Renal cortex interstitium (tissue), 11 donors: ENCODE measurements at regions not wholly inside any gene's neighbourhood (a gene's known extent, or its start where the extent isn't known, plus 50 kb on each side); places are given as distances from the start of the nearest gene placed in this dataset.
"Not testable (repeated sequence)": the region's sequence is repeated elsewhere in the genome, so short reads cannot be mapped to it uniquely, and the experiment has no call there.

ENCODE experiments used
- DNase-seq, 11 donors: peaks; one replicate each; pipeline ENCODE4 v3.0.0-alpha.2; 2013; ENCODE audit warnings: low read depth in 9 of 11, low spot score in 4 of 11; ENCODE audit errors: extremely low read depth in 1 of 11

DNA sequence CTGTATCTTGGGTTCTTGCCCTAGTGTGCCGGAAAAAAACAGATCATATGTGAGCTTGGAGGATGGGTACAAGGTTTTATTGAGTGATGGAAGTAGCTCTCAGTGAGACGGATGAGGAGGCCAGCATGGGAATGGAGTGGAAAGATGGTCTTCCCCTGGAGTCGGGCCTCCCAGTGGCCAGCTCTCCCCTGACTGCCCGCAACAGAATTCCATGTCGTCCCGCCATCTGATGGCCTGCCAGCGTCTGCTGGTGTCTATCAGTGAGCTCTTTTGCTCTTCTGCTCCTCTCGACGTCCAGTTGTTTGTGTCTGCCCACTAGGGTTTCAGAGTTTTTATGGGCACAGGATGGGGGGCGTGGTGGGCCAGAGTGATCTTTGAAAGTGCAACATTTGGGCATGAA is 315.2 kb upstream of the BRINP3 start:
- no peak for DNase-seq

DNA sequence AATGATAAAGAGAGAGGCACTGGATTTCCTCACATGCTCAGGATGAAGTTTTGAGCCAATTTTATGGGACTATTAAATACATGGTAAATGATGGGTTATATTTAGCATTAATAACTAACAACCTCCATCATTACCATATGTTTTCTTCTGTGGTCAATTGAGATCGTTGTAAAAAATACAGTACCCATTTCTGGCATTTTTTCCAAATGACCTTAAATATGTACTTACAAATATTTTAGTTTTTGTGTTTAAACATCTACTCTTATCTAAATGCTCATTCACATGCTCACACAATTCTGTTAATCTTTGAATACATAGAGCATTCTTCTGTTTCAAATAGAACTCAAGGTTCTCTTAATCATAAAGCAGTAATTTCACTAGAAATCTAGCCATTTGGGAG is 330.0 kb upstream of the BRINP3 start:
- no peak for DNase-seq

DNA sequence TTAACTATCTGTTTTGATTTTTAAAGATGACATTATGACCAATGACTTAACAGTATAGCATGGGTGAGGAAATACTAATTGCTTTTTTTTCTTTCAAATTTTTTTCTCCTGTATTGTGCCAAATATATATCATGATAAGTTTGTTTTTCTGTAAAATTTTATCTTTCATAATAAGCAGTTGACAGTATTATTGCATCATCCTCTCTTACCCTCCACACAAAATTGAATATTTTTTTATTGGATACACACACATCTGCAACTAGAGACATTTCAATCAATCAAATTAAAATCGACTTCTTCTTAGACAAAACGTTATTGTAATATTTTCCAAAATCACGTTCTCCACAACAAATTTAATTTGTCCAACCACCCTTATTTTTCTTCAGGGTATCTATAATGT is 330.4 kb upstream of the BRINP3 start:
- DNase-seq: no peak

DNA sequence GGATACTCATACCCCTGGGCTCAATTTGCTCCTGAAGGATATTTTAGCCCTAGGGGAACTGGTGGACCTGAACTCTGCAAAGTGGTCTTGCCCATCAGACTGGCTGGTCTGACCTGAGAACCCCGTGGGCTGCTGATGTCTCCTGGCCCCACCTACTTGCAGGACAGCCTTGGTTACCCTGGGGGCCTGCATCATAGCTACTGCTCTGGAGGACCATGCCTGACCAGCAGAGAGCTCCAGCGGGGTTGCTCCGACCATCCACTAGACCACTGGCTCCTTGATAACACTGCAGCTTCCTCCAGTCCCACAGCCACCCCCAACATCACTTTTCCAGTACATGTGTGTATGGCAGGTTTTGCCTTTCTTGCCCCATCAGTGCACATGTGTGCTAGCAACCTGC is 331.6 kb upstream of the BRINP3 start:
- DNase-seq: no peak

DNA sequence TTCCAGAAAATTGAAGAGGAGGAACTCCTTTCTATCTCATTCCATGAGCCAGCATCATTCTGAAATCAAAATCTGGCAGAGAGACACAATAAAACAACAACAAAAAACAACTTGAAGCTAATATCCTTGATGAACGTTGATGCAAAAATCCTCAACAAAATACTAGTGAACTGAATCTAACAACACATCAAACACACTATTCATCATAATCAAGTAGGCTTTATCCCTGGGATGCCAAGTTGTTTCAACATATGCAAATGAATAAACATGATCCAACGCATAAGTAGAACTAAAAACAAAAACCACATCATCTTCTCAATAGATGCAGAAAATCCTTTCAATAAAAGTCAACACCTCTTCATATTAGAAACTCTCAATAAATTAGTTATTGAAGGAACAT is 335.3 kb upstream of the BRINP3 start:
- DNase-seq: no peak

DNA sequence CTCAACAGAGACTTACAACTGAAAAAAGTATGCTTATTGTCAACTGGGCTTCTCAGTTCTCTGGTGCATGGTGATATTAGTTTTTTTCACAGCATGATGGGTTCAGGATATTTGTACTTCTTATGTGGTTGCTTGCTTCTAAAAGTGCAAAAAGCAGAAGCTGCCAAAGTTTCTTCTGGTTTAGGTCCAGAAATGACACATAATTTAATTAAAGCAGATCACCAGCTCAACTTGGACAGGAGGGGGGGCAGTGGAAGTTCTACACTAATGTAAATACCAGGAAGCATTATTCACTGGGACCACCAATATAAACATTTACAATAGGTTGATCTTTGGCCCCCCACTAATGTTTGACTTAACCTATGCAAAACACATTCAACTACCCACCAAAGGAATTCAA is 354.8 kb upstream of the BRINP3 start:
- peak in 1 of 11 donors; percentile 2 for DNase-seq

DNA sequence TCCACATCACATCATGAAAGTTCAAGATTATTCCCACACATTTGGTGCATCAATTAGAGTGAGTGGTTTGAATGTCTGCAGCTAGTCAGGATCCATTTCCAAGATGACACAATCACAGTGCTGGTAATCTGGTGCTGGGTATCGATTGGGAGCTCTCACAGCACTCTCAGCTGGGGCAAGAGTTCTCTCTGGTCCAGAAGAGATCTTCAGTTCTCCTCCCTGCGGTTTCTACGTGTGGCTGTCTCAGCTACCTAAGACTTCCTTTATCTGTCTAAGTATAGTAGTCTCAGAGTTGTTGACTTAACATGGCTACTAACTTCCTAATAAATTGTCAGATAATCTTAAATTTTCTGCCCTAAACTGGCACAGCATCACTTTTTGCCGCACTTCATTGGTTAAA is 358.0 kb upstream of the BRINP3 start:
- no peak for DNase-seq

DNA sequence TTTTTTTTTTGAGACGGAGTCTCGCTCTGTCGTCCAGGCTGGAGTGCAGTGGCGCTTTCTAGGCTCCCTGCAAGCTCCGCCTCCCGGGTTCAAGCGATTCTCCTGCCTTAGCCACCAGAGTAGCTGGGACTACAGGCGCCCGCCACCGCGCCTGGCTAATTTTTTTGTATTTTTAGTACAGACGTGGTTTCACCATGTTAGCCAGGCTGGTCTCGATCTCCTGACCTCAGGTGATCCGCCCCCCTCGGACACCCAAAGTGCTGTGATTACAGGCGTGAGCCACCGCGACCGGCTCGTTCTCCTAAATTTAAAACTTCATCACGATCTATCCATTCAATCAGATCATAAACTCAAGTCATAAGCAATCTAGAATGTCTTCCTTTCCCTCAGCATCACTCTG is 359.5 kb upstream of the BRINP3 start:
- DNase-seq: not testable (repeated sequence)

DNA sequence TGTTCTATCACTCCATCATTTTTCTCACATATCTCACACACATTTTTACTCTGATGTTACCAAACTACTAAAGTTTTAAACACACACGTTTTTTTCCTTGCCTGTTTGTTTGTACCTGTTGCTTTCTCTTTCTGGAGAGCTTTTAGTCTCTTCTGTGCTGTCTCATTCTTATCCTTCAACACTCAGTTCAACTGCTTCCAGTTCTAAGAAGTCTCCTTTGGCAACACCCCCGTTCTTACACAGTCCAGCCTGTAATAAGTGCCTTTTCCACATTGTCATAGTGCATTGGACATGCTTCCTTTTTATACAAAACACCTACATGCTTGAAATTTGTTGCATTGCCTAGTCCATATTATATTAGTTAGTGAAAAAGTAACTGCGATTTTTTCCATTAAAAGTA is 360.2 kb upstream of the BRINP3 start:
- no peak for DNase-seq

DNA sequence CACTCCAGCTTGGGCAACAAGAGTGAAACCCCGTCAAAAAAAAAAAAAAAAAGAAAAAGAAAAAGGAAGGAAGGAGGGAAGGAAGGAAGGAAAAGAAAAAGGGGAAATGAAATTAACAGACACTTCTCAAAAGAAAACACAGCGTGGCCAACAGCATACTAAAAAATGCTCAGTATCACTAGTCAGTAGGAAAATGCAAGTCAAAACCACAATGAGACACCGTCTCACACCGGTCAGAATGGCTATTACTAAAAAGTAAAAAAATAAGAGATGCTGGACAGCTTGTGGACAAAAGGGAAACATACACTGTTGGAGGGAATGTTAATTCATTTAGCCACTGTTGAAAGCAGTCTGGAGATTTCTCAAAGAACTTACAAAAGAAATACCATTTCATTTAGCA is 369.5 kb upstream of the BRINP3 start:
- DNase-seq: no peak

DNA sequence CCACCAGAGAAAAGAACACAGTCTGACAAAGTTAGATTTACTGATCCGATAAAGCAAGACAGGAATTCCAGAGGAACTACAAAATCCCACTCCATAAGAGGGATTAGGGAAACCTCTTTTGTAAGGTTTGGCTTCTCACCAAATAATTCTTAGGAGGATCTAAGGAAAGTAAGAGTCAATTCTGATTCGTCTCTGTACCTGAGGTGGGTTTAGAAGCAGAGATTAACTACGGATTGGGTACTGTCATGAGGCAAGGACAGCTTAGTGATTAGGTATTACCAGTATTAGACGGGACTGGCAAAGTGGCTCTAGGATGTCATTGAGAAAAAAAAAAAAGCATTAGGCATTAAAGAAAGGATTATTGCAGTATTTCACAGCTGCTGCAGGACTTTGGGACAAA is 371.7 kb upstream of the BRINP3 start:
- no peak for DNase-seq

DNA sequence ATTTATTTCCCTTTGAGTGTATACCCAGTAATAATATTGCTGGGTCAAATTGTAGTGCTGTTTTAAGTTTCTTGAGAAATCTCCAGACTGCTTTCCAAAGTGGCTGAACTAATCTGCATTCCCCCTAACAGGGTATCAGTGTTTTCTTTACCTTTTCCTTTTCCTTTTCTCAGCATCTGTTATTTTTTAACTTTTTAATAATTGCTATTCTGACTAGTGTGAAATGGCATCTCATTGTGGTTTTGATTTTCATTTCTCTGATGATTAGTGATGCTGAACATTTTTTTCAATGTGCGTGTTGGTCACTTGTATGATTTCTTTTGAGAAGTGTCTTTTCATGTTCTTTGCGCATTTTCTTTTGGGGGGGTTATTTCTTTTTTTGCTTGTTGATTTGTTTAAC is 374.9 kb upstream of the BRINP3 start:
- no peak for DNase-seq

DNA sequence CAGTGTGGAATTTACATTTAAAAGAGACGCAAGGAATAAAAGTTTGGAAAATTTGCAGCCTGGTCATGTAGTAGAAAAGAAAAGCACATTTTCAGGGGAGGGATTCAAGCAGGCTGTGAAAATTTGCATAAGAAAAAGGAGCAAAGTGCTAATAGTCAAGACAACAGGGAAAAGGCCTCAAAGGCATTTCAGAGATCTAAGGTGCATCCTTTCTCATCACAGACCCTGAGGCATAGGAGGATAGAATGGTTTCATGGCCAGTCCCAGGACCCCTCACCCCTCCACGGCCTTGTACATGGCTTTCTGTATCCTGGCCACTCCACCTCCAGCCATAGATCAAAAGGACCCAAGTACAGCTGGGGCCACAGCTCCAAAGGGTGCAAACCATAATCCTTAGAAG is 380.5 kb upstream of the BRINP3 start:
- DNase-seq: no peak

DNA sequence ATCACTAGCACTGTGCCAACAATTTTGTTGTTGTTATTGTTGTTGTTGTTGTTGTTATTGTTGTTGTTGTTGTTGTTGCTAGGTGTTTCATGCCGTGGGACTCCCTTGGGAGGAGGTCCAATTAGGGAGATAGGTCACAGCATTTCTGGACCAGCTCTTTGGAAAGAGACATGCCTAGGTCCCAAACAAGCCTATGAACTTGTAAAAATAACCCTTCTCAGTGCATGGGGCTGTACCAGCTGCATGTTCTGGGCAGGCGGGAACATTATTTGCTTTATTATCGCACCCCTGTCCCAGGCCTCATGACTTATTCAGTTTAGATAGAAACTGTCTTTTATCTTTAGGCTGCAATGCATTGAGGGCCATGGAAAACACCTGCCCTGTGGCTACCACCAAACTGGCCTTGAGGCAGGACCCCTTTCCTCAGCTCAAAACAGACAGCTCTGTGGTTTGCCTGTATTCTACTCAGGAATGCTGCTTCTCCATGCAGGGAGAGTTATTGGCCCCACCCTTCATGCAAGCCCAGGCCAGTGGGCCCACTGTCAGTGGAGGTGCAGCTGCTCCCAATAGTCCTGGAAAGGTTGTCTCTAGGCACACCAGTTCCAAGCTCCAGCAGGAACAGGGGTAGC is 386.5 kb upstream of the BRINP3 start:
- no peak for DNase-seq

DNA sequence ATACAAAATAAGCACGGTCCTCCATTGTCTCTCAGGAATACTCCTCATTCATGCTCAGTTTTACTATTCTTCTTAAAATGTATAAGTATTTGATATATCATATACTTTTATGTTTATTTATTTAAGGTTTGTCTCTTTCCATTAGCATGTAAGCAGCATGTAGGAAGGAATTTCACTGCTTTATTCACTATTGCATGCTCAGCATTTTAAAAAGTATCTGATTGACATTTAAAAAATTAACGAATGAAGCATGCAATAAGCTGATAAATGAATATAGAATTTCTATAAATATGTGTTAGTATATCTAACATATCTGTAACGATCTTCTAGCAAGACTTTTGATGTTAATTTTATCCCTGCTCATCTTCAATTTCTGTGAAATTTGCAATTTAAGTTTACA is 402.7 kb upstream of the BRINP3 start:
- no peak for DNase-seq

DNA sequence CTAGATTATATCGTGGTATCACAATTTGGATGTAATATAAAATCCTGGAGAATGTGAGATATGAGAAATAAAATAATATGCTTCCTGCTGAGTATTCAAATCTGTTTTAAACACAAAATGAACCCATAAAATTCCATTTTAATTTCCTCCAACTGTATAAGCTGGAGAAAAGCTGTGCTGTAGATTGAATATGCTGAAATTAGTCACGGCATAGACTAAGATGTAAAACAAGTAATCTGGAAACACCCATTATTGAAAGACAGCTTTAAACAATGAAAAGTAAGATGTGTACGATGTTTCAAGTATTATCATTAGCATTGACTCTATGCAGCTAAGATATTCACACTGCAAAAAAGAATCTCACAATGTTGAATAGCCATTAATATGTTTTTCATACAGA is 403.4 kb upstream of the BRINP3 start:
- DNase-seq: no peak

DNA sequence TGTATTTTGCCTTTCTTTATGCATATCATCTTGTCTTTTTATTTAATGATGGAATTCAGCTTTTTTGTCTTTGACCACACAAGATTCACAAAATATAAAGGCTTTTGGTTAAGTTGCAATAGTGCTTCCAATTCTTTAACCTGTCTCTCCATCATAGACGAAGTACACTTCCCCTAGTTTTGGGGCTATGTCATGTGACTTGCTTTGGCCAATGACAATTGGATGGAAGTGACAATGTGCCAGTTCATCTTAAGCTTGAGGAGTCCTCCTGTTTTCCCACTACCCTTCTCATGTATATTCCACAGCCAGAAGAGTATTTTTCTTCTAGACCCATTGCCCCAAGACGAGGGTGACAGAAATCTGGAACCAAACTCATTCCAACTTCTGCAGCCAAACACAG is 419.6 kb upstream of the BRINP3 start:
- no peak for DNase-seq

DNA sequence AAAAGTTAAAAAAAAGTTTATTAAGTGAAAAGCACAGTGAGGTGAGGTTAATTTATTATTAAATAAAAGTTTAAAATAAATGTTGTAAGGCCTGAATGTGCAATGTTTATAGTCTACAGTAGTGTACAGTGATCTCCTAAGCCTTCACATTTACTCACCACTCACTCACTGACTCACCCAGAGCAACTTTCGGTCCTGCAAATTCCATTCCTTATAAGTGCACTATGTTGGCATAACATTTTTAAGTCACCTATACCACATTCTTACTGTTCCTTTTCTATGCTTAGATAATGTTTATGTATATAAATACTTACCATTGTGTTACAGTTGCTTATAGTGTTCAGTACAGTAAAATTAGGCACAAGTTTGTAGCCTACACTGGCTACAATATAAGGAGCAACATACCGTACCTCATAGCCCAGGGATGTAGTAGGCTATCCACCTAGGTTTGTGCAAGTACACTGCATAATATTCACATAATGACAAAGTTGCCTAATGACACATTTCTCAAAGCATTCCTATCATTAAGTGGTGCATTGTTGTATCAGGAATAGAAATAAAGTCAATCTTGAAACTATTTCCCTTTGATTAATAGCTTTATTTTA is 426.5 kb upstream of the BRINP3 start:
- no peak for DNase-seq

DNA sequence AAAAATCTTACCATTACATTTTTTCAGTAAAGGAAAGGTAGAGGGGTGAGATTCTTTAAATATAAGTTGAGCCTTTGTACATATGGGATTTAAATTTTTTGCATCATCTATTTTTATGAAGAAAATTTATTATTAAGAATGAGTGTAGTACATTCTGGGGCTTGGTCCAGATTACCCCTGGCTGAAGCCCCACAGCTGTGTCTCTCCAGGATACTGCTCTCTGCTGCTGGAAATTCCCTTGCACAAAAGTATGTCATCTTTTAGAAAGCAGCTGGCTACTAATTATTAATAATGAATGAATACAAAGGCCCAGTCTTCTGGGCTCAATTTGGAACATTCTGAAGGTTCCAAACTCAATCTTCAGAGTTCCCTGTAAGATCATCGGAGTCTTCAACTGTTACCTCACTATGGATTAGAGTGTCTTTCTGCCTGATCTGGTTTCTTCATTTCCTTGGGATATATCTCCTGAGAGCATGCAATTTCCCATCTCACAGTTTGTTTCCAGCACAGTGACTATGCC is 428.6 kb upstream of the BRINP3 start:
- no peak for DNase-seq

DNA sequence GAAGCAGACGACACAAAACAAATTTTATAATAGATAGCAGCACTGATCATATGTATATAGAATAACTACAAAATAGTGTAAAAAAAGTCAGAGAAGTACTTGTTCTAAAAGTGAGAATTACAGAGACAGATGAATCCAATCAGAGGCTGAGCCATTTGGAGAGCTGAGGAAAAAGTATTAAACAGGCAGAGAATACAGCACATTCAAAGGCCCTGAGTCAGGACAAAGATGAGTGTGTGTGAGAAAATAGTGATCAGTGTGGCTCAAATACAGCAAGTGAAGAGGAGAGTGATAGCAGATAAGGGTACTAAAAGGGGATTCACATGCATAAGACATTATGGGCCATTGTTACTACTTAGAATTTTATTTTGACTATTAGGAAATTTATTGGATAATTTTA is 430.6 kb upstream of the BRINP3 start:
- no peak for DNase-seq

DNA sequence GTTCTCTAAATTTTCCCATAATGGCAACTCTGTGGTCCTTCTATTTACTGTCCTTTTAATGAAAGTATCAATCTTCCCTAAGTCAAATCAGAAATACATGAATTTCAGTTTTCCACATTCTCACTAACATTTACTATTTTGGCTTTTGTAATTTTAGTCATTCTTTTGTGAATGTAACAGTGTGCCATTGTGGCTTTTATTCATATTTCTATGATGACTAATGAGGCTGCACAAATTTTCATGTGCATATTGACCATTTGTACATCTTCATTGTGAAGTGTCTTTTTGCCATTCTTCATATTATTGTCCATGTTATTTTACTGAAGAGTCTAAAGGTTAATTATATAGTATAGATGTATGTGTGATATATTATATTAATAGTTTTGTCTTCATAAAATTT is 431.0 kb upstream of the BRINP3 start:
- DNase-seq: no peak
